Keratinocyte (primary cell): ENCODE measurements at regions not wholly inside any gene's neighbourhood (a gene's known extent, or its start where the extent isn't known, plus 50 kb on each side); places are given as distances from the start of the nearest gene placed in this dataset.

ENCODE experiments used
- EZH2 ChIP-seq: IDR thresholded peaks from one replicate; pipeline ENCODE4 v1.6.1; 2012; ENCODE audit warnings: inconsistent platforms, mild to moderate bottlenecking, low read length, moderate library complexity
- TF ChIP-seq, protein P1 (sequence below), 3 experiments: IDR thresholded peaks in 1 of 3; conservative IDR thresholded peaks in 1 of 3; optimal IDR thresholded peaks in 1 of 3; 2 replicates in 2 of 3; 3 replicates in 1 of 3; pipeline versions ENCODE3 to v1.5.1; 2011; ENCODE audit warnings: low read length in 3 of 3, mild to moderate bottlenecking in 3 of 3, moderate library complexity in 2 of 3, control low read depth in 1 of 3, inconsistent platforms in 1 of 3; ENCODE audit not compliant: insufficient read depth in 2 of 3; ENCODE audit errors: extremely low read depth in 1 of 3

DNA sequence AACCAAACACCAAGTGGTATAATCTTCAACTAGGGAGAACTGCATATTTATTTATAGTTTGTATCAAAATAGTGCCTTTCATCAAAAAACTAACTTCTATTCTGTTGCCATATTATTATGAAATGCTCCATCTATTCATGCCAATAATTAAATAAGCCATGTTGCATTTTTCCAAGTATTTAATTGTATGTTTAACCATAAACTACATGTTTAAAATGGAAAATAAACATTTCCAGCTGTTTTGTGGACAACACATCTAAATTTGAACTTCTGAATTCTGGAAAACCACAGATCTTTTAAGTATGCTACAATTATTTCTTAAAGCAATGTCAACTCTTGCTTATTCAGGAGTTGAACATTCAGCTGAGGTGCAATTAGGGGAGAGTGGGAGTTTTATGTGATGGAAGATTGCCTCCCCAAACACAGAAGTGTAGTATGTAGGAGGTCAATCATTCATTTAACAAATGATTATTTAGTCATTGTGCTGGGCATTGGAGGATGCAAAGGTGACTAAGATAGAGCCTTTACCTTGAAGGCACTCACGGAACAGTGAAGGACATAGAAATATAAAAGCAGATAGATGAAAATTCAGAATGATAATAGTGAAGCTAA lies 80.7 kb upstream of the PPP1R3C start:
- TF ChIP-seq, protein P1, sequence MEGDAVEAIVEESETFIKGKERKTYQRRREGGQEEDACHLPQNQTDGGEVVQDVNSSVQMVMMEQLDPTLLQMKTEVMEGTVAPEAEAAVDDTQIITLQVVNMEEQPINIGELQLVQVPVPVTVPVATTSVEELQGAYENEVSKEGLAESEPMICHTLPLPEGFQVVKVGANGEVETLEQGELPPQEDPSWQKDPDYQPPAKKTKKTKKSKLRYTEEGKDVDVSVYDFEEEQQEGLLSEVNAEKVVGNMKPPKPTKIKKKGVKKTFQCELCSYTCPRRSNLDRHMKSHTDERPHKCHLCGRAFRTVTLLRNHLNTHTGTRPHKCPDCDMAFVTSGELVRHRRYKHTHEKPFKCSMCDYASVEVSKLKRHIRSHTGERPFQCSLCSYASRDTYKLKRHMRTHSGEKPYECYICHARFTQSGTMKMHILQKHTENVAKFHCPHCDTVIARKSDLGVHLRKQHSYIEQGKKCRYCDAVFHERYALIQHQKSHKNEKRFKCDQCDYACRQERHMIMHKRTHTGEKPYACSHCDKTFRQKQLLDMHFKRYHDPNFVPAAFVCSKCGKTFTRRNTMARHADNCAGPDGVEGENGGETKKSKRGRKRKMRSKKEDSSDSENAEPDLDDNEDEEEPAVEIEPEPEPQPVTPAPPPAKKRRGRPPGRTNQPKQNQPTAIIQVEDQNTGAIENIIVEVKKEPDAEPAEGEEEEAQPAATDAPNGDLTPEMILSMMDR (optimal IDR thresholded peaks at IDR 0.05 in 1 of 3, IDR thresholded peaks at IDR 0.05 in 1 of 3, conservative IDR thresholded peaks at IDR 0.05 in 1 of 3; ENCODE audit: extremely low read depth in 1 of 3, insufficient read depth in 2 of 3, low read length in 3 of 3), result no peak
- no peak for TF ChIP-seq EZH2
